Naive B cell (primary cell): ENCODE measurements at regions not wholly inside any gene's neighbourhood (a gene's known extent, or its start where the extent isn't known, plus 50 kb on each side); places are given as distances from the start of the nearest gene placed in this dataset.
A peak's percentile ranks its signal among the peaks of the same experiment; 100 is the strongest.
"Not testable (repeated sequence)": the region's sequence is repeated elsewhere in the genome, so short reads cannot be mapped to it uniquely, and the experiment has no call there.

ENCODE experiments used
- ATAC-seq, 2 donors: fragments of 150-1000 bp; cut with Tn5 transposase; 2 replicates each; pipeline ENCODE4 v1.10.0; 2021; ENCODE audit warnings: low read depth in 2 of 2, mild to moderate bottlenecking in 2 of 2, moderate library complexity in 2 of 2
- DNase-seq: peaks from one replicate; pipeline ENCODE4 v3.0.0; 2022
- H3K27ac Mint-ChIP-seq, 6 donors: one replicate each; pipeline ENCODE4 v1.8.0; 2020 to 2022; ENCODE audit warnings: mild to moderate bottlenecking in 6 of 6, mixed read lengths in 6 of 6, moderate library complexity in 5 of 6, inconsistent platforms in 2 of 6
- H3K27me3 Mint-ChIP-seq, 3 donors: one replicate each; pipeline ENCODE4 v1.8.0; 2021 to 2022; ENCODE audit warnings: mixed read lengths in 3 of 3, mild to moderate bottlenecking in 1 of 3
- H3K36me3 Mint-ChIP-seq, 2 donors: one replicate each; pipeline ENCODE4 v1.8.0; 2020 to 2022; ENCODE audit warnings: mixed read lengths in 2 of 2, inconsistent platforms in 1 of 2, mild to moderate bottlenecking in 1 of 2
- H3K4me1 Mint-ChIP-seq, 3 donors: one replicate each; pipeline ENCODE4 v1.8.0; 2020 to 2022; ENCODE audit warnings: mixed read lengths in 3 of 3, inconsistent platforms in 1 of 3, mild to moderate bottlenecking in 1 of 3, moderate library complexity in 1 of 3
- H3K4me3 Mint-ChIP-seq, 8 donors: one replicate each; pipeline ENCODE4 v1.8.0; 2020 to 2022; ENCODE audit warnings: mild to moderate bottlenecking in 8 of 8, mixed read lengths in 8 of 8, moderate library complexity in 8 of 8, inconsistent platforms in 2 of 8
- H3K9me3 Mint-ChIP-seq, 7 donors: one replicate each; pipeline ENCODE4 v1.8.0; 2020 to 2022; ENCODE audit warnings: mixed read lengths in 7 of 7, mild to moderate bottlenecking in 5 of 7, inconsistent platforms in 2 of 7, moderate library complexity in 1 of 7

DNA sequence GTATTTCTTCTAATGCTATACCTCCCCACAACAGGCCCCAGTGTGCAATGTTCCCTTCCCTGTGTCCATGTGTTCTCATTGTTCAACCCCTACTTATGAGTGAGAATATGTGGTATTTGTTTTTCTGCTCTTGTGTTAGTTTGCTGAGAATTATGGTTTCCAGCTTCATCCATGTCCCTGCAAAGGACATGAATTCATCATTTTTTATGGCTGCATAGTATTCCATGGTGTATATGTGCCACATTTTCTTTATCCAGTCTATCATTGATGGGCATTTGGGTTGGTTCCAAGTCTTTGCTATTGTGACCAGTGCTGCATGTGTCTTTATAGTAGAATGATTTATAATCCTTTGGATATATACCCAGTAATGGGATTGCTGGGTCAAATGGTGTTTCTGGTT, 95.7 kb upstream of the HEY2 start:
- H3K4me1 Mint-ChIP-seq, ATAC-seq, H3K36me3 Mint-ChIP-seq, H3K27ac Mint-ChIP-seq, H3K4me3 Mint-ChIP-seq, DNase-seq: not testable (repeated sequence)
- peaks cover 0 to 15% (median 0%) of the 10 kb centered on the region in 7 donors for H3K9me3 Mint-ChIP-seq
- peaks cover 11 to 17% (median 12%) of the 10 kb centered on the region in 3 donors for H3K27me3 Mint-ChIP-seq

DNA sequence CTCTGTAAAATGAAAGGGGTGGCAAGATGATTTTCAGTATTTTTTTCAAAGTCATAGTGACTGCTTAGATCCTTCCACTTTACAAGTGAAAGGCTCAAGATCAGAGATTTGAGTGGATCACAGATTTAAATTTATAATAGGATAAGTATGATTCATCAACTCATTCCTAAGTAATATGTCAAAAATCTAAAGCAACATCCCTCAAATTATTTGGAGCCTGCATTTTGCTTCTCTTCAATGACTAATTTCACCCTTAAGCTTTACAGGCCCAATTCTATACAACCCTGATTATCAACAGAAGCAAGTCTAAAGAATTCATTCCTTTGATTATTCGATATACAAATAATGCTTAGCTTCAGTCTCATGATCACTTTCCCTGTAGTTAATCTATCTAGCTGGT, 93.9 kb upstream of the HEY2 start:
- peaks cover 0 to 15% (median 0%) of the 10 kb centered on the region in 7 donors for H3K9me3 Mint-ChIP-seq
- no peaks in the 10 kb centered on the region for H3K36me3 Mint-ChIP-seq
- DNase-seq (no peak), ATAC-seq (no peak)
- peaks cover 11 to 23% (median 12%) of the 10 kb centered on the region in 3 donors for H3K27me3 Mint-ChIP-seq
- H3K27ac Mint-ChIP-seq = no peak overlapping the region
- H3K4me3 Mint-ChIP-seq = no peak overlapping the region
- no peaks in the 10 kb centered on the region for H3K4me1 Mint-ChIP-seq

DNA sequence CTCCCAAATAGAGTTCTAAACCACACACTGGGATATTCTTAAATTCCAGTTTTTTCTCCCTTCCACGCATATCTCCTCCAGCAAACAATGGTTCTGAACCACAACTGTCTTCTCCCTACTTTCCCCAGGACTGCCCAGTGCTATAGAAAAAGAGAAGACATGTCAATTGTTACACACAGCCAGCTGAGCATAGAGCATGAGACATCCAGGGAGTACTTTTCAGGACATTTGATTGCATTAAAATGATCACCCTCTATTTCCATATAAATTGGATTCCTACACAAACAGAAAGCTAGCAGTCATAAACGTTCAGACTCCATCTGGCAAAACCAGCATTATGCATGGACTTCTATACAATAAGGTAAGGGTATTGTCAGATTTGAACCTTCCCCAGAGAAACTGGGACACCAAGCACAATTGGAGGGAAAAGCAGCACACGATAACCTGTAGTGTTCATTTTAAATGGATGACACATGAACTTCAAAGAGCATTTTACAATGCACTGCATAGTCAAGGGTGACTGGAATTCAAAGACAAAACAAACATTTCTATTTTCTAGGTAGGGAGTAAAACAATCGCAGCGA, 93.1 kb upstream of the HEY2 start:
- no peak for DNase-seq
- Mint-ChIP-seq H3K27ac (no peak overlapping the region), H3K4me1 (no peaks in the 10 kb centered on the region), H3K36me3 (no peaks in the 10 kb centered on the region), H3K4me3 (no peak overlapping the region), H3K9me3 (peaks cover 0 to 15% (median 0%) of the 10 kb centered on the region in 7 donors), H3K27me3 (peaks cover 11 to 23% (median 12%) of the 10 kb centered on the region in 3 donors)
- ATAC-seq = no peak

DNA sequence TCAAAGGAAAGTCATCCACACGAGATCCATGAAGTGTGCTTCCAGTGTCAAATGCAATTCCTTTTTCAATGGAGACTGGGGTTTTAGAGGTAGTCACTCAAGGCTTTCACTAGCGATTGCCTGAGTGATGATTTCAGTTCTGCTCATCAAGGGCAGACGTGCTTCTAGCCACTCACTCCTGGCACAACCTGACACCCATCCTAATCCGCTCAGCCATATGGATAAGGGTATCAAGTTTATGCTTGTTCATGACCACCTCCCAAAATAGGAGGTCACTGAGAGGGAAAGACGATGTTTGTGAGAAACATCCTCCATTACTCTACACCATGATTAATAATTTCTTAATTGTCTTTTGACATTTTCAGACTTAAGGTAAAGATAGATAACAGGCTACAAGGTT, 91.3 kb upstream of the HEY2 start:
- Mint-ChIP-seq H3K9me3 (peaks cover 0 to 13% (median 0%) of the 10 kb centered on the region in 7 donors), H3K27me3 (peaks cover 11 to 23% (median 12%) of the 10 kb centered on the region in 3 donors), H3K36me3 (no peaks in the 10 kb centered on the region), H3K27ac (peak overlapping the region in 1 of 6 donors; percentile 10), H3K4me1 (no peaks in the 10 kb centered on the region), H3K4me3 (no peak overlapping the region)
- DNase-seq (no peak), ATAC-seq (no peak)

DNA sequence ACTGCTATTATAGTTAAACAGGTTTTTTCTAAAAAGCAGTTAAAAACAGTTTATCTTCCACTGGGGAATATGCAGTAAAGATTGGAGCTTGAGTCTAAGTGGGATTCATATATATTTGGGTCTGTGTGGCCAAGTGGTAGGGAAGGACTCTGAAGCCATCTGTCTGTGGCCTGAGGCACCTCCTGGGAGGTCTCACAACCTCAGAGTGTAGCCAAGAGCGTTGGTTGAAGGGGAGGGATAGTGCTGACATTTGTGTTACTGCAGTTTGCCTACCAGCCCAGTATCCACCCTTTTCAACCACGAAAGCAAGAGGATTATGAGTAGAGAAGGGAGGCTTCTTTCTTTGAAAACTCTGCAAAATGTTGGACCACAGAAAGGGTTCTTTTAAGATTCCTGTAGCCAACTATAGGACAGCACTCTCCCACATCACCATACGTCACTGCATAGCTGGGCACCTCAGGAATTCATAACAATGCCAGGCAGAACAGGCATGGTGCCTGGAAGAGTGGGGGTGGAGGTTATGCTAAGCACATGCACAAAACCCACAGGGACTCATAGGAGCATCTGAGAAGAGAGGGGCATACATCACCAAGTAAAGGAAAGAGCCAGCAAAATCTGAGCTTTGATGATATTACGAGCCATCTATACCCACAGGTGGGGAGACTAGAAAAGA, 90.5 kb upstream of the HEY2 start:
- Mint-ChIP-seq H3K27me3 (peaks cover 9 to 23% (median 11%) of the 10 kb centered on the region in 3 donors), H3K36me3 (no peaks in the 10 kb centered on the region), H3K4me1 (no peaks in the 10 kb centered on the region), H3K9me3 (peaks cover 0 to 6% (median 0%) of the 10 kb centered on the region in 7 donors), H3K27ac (peak overlapping the region in 1 of 6 donors; percentile 10), H3K4me3 (no peak overlapping the region)
- DNase-seq (no peak), ATAC-seq (no peak)

DNA sequence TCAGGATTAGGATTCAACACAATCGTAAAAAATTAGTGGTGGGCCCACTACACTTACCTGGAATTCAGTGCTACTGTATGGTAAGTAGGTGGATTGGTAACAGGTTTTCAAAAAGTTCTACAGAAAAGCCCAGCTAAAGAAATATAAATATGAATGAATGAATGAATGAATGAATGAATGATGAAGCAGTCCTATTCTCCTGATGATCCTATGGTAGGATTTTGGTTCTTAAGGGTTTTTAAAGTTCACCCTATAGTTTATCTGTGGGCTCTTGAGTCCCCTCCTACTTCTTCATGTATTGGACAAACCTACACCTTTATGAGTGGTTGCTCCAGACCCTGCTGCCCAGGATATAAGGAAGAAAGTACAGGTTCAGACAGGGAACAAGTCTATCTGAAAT, 89.5 kb upstream of the HEY2 start:
- Mint-ChIP-seq H3K36me3 (no peaks in the 10 kb centered on the region), H3K27ac (no peak overlapping the region)
- ATAC-seq = no peak

DNA sequence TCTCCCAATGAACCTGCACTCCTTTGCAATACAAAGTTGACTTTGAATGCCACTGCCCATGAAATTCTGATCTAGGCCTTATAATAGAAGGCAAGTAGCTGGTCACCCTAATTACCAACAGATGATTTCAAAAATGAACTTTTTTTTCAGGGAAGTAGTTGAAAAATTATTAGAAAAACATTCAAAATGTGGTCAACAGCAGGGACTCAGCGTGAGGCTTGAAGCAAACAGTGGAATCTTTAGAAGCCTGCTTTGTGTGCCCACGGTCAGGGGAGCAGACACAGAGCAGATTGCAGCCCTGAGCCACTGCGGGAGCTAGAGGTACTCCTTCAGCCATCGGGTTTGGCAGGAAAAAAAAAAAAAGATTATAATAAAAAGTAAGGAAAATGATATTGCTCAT, 87.1 kb upstream of the HEY2 start:
- Mint-ChIP-seq H3K36me3 (no peaks in the 10 kb centered on the region), H3K4me1 (no peaks in the 10 kb centered on the region), H3K9me3 (no peaks in the 10 kb centered on the region), H3K27me3 (peaks cover 10 to 16% (median 11%) of the 10 kb centered on the region in 3 donors), H3K4me3 (no peak overlapping the region), H3K27ac (no peak overlapping the region)
- ATAC-seq = no peak
- no peak for DNase-seq

More for the DNA sequence above, 89.5 kb upstream of the HEY2 start:
- no peaks in the 10 kb centered on the region for H3K9me3 Mint-ChIP-seq
- no peak for DNase-seq
- H3K4me3 Mint-ChIP-seq = no peak overlapping the region
- no peaks in the 10 kb centered on the region for H3K4me1 Mint-ChIP-seq
- peaks cover 11 to 23% (median 14%) of the 10 kb centered on the region in 3 donors for H3K27me3 Mint-ChIP-seq

DNA sequence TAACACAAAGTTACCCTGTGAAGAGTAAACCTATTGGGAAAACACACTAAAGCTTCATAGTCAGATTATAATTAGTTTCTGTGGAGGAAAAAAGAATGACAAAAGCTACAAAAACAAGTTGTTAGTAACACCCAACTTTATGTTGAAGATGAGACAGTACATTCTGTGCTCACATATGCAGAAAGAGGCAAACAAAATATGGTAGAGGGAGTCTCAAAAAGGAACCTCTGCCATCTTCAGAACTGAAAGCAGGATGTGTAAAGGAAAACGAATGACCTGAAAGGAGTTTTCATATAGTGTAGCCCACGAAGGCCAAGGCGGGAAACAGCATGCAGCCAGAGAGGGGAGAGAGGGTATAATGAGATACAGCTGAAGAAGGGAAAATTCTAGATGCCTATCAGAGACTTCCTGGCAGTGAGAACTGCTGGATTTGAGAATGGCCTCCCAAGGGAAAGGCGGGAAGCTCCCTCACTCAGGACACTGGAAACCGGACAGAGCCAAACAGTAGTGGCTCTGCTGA, 84.1 kb upstream of the HEY2 start:
- DNase-seq = no peak
- H3K36me3 Mint-ChIP-seq = no peaks in the 10 kb centered on the region
- no peak overlapping the region for H3K27ac Mint-ChIP-seq
- no peak for ATAC-seq
- no peaks in the 10 kb centered on the region for H3K4me1 Mint-ChIP-seq
- peaks cover 3 to 31% (median 17%) of the 10 kb centered on the region in 3 donors for H3K27me3 Mint-ChIP-seq
- H3K4me3 Mint-ChIP-seq = no peak overlapping the region
- H3K9me3 Mint-ChIP-seq = no peaks in the 10 kb centered on the region

DNA sequence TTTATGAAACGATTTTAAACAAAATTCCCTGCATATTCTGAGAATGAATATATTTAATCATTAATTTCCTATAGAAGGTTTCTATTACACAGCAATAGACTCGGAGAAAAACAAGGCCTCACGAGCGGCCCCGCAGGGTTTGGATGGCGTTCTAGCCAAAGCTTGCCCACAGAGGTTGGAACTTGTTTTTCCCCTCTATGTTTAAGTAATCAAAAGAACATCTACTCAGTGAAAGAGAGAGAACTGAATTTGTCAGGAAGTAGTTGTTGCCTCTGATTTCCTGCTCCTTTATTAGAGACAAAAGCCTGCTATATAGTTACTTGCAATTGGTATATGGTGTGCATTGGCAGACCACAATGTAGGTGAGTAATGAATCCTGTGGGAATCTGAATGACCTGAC, 82.1 kb upstream of the HEY2 start:
- H3K4me3 Mint-ChIP-seq = no peak overlapping the region
- ATAC-seq (no peak), DNase-seq (no peak)
- H3K27ac Mint-ChIP-seq = no peak overlapping the region
- H3K27me3 Mint-ChIP-seq = peaks cover 3 to 38% (median 23%) of the 10 kb centered on the region in 3 donors
- H3K9me3 Mint-ChIP-seq = no peaks in the 10 kb centered on the region
- no peaks in the 10 kb centered on the region for H3K4me1 Mint-ChIP-seq
- H3K36me3 Mint-ChIP-seq = no peaks in the 10 kb centered on the region

DNA sequence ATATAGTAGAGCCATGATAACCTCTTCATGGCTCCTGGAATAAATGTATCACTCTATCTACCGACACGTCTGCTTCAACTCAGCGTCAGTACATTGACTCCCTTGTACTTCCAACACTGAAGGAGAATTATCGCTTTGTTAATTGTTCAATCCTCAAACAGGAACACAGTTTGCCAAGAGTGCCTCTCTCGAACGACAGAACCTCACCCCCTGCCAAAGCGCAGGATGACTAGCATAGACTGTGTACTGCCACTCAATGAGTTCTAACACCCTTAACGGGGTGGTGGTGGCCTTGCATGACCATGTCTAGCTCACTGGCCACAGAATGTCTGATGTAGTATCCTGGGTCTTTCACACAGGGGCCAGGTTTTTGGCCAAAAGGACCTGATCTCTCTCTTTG, 81.4 kb upstream of the HEY2 start:
- no peak overlapping the region for H3K4me3 Mint-ChIP-seq
- no peaks in the 10 kb centered on the region for H3K36me3 Mint-ChIP-seq
- H3K4me1 Mint-ChIP-seq = no peaks in the 10 kb centered on the region
- no peak for DNase-seq
- H3K27ac Mint-ChIP-seq = no peak overlapping the region
- H3K27me3 Mint-ChIP-seq = peaks cover 7 to 44% (median 30%) of the 10 kb centered on the region in 3 donors
- ATAC-seq = no peak
- no peaks in the 10 kb centered on the region for H3K9me3 Mint-ChIP-seq

DNA sequence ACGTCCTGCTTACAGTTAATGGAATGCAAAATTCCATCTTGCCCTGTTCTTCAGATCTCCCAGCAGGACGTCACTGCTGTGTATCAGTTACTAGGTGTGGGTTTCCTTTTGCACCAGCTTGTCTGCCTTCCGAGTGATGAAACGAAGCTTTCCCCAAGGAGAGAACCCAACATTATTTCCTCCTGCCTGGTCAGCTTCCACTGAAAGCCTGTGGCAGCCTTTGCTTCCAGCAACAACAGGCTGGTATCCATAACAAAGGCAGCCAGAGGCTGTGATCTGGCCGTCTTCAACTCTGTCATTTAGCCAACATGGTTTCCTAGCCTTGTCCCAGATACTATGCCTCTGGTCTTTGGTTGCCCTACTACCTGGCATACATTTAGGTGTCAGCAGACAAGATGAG, 78.9 kb upstream of the HEY2 start:
- H3K27me3 Mint-ChIP-seq = peaks cover 17 to 52% (median 46%) of the 10 kb centered on the region in 3 donors
- no peak for ATAC-seq
- no peak overlapping the region for H3K27ac Mint-ChIP-seq
- no peaks in the 10 kb centered on the region for H3K4me1 Mint-ChIP-seq
- H3K9me3 Mint-ChIP-seq = no peaks in the 10 kb centered on the region
- no peak overlapping the region for H3K4me3 Mint-ChIP-seq
- no peaks in the 10 kb centered on the region for H3K36me3 Mint-ChIP-seq
- DNase-seq = no peak

DNA sequence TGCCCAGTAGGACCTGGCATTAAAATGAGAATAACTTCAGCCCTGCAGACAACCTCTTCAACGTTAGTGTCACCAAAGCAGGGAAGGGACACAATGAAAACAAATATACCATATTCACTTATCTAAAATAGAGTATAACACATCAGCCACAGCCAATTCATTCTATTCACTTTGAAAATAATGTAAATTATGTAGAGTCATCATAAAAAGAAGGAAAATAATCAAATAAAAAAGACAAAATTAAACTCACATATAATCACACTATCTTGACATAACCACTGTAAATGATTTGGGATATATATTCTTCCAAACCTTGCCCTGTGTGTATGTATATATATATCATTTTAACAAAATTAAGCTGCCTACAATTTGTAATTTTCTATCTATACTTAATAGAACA, 78.1 kb upstream of the HEY2 start:
- Mint-ChIP-seq H3K9me3 (no peaks in the 10 kb centered on the region), H3K4me3 (no peak overlapping the region), H3K27ac (no peak overlapping the region), H3K4me1 (no peaks in the 10 kb centered on the region), H3K36me3 (no peaks in the 10 kb centered on the region), H3K27me3 (peaks cover 22 to 59% (median 48%) of the 10 kb centered on the region in 3 donors)
- no peak for ATAC-seq
- no peak for DNase-seq

DNA sequence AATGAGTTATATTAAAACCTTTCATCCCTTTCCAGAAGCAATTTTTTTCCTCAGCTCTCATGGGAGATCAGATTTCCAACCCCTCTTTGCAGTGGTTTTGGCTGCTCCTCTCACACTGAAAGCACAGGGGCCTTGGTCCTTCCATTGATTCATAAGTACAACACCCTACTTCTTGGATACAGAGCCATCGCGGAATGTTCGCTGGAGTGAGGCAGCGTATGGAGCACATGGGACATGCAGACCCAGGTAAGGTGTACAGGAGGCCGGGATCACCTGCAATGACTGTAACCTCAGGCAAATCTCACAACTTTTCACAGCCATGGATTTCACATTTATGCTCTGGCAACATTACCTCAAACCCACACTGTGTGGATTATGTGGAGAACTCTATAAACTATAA, 75.2 kb upstream of the HEY2 start:
- peaks cover 27 to 49% (median 38%) of the 10 kb centered on the region in 3 donors for H3K27me3 Mint-ChIP-seq
- no peaks in the 10 kb centered on the region for H3K36me3 Mint-ChIP-seq
- H3K27ac Mint-ChIP-seq = no peak overlapping the region
- ATAC-seq (no peak), DNase-seq (no peak)
- H3K4me3 Mint-ChIP-seq = no peak overlapping the region
- no peaks in the 10 kb centered on the region for H3K9me3 Mint-ChIP-seq
- H3K4me1 Mint-ChIP-seq = no peaks in the 10 kb centered on the region

DNA sequence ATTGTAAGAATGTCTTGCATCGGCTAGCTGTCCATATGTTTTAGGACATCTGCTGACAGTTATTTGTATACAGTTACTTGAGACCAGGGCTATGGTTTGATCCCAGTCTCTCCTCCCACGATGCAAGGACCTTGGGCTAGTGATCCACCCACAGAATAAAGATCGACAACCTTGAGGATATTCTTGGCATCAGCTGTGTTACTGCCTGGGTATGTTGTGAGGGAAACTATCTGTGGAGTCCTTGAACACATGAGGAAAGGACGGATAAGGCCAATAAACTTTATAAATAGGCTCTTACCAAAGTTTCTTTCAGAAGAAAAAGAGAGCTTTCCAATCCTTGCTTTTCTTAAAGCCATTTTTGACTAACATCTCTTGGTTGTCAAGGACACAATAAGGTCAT, 70.8 kb upstream of the HEY2 start:
- H3K9me3 Mint-ChIP-seq = peaks cover 0 to 10% (median 0%) of the 10 kb centered on the region in 7 donors
- no peak overlapping the region for H3K4me3 Mint-ChIP-seq
- H3K36me3 Mint-ChIP-seq = no peaks in the 10 kb centered on the region
- no peak for ATAC-seq
- peaks cover 0 to 4% (median 0%) of the 10 kb centered on the region in 3 donors for H3K4me1 Mint-ChIP-seq
- no peak overlapping the region for H3K27ac Mint-ChIP-seq
- H3K27me3 Mint-ChIP-seq = peaks cover 9 to 26% (median 24%) of the 10 kb centered on the region in 3 donors
- no peak for DNase-seq
